GM06990 (cell line): ENCODE measurements at regions not wholly inside any gene's neighbourhood (a gene's known extent, or its start where the extent isn't known, plus 50 kb on each side); places are given as distances from the start of the nearest gene placed in this dataset.
"Not testable (repeated sequence)": the region's sequence is repeated elsewhere in the genome, so short reads cannot be mapped to it uniquely, and the experiment has no call there.

Experiments
- DNase-seq: peaks from one replicate; pipeline ENCODE4 v3.0.0-alpha.2; 2011; ENCODE audit not compliant: insufficient read length; ENCODE audit errors: extremely low read depth
- H3K27me3 ChIP-seq: replicated peaks from 2 replicates; pipeline ENCODE4 v1.6.0; 2011; ENCODE audit warnings: low read length; ENCODE audit not compliant: control insufficient read depth, insufficient read depth
- H3K36me3 ChIP-seq: 2 replicates; pipeline ENCODE4 v1.5.1; 2011; ENCODE audit warnings: low read length; ENCODE audit not compliant: control insufficient read depth, insufficient read depth
- H3K4me3 ChIP-seq: replicated peaks from 2 replicates; pipeline ENCODE4 v1.5.1; 2011; ENCODE audit warnings: low read depth, mild to moderate bottlenecking, control low read depth, low read length
- TF ChIP-seq, protein P1 (sequence below): IDR thresholded peaks from 2 replicates; pipeline ENCODE4 v1.5.1; 2011; ENCODE audit warnings: low read length, control low read depth, mild to moderate bottlenecking, inconsistent platforms; ENCODE audit not compliant: insufficient read depth, poor library complexity, severe bottlenecking

DNA sequence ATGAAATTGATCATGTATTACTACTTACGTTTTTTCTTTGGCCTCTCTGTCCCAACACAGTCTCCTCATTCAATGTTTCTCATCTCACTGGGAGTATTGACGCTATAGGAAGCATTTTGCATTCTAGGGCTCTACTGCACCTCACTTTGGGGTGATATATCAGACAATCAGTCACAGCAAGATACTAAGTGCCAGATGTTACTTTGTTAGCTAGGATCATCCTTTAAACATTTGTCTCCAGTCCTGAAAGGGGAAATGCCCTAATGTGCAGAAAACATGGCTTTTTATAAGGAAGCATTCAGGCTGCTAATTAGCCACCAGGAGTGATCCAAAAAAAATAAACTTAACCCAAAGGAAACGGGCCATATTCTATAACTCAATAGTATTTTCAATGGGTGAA, 409.1 kb downstream of the RWDD3 start:
- Histone ChIP-seq H3K27me3 (no peaks in the 10 kb centered on the region), H3K4me3 (no peak overlapping the region), H3K36me3 (no peaks in the 10 kb centered on the region)
- DNase-seq, result no peak
- TF ChIP-seq, protein P1, sequence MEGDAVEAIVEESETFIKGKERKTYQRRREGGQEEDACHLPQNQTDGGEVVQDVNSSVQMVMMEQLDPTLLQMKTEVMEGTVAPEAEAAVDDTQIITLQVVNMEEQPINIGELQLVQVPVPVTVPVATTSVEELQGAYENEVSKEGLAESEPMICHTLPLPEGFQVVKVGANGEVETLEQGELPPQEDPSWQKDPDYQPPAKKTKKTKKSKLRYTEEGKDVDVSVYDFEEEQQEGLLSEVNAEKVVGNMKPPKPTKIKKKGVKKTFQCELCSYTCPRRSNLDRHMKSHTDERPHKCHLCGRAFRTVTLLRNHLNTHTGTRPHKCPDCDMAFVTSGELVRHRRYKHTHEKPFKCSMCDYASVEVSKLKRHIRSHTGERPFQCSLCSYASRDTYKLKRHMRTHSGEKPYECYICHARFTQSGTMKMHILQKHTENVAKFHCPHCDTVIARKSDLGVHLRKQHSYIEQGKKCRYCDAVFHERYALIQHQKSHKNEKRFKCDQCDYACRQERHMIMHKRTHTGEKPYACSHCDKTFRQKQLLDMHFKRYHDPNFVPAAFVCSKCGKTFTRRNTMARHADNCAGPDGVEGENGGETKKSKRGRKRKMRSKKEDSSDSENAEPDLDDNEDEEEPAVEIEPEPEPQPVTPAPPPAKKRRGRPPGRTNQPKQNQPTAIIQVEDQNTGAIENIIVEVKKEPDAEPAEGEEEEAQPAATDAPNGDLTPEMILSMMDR, result no peak

DNA sequence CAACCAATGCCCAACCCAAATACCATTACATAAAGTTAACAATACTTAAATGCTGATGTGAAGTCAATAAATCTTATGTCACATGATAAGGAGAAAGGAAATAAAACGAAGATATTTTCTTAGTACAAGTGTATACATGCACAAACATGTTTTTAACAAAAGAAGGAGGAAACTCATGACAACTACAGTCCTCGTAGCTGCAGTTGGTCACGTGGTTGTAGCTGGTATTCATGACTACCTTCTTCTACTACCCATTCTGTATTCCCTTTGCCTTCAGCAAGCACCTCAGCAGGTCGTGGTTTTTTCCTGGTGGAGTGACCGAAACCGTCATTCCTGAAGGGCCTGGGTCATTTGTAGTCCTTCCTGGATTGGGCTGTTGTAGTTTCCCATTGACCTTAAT, 411.1 kb downstream of the RWDD3 start:
- DNase-seq, H3K36me3 ChIP-seq, H3K4me3 ChIP-seq, H3K27me3 ChIP-seq: not testable (repeated sequence)

DNA sequence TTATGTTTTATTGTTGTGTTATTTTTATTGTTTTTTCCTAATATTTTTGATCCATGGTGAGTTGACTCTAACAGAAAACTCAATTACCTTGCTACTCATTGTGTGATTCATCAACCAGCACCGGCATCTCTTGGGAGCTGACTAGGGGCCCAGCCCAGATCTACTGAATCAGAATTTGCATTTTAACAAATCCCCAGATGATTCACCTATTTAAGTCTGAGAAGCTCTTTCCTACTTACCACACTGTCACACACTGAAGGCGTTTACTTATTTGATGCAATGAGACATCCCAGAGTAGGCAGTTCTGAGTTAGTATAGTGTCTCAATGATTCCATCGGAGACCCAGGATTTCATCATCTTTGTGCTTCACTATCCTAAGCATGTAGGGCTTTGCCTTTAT, 416.6 kb downstream of the RWDD3 start:
- DNase-seq, result no peak
- no peak overlapping the region for H3K4me3 ChIP-seq
- TF ChIP-seq, protein P1, result no peak
- H3K36me3 ChIP-seq, result no peaks in the 10 kb centered on the region
- no peaks in the 10 kb centered on the region for H3K27me3 ChIP-seq

DNA sequence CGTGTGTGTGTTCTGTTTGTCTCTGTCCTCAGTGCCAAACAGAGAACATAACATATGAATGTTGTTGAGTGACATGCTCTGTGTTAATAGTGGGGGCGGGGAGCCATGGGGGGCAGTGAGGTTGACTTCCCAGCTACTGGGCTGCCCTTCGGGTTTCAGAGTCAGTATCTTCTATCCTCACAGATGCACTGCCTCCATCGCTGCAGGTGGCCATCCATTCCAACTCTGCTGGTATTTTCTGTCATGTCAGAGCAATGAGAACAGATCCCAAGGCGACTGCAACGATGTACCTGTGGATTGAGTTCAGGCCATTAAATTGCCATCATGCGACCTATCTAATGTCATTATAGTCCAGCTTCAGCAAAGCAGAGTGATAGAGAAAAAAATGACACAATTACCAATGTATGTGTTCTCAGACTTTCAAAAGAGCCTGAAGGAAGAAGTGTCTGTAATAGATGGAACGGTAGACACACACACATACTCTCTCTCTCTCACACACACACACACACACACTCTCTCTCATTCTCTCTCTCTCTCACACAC, 418.5 kb downstream of the RWDD3 start:
- no peak for DNase-seq
- TF ChIP-seq, protein P1, result no peak
- Histone ChIP-seq H3K27me3 (no peaks in the 10 kb centered on the region), H3K4me3 (no peak overlapping the region), H3K36me3 (no peaks in the 10 kb centered on the region)

DNA sequence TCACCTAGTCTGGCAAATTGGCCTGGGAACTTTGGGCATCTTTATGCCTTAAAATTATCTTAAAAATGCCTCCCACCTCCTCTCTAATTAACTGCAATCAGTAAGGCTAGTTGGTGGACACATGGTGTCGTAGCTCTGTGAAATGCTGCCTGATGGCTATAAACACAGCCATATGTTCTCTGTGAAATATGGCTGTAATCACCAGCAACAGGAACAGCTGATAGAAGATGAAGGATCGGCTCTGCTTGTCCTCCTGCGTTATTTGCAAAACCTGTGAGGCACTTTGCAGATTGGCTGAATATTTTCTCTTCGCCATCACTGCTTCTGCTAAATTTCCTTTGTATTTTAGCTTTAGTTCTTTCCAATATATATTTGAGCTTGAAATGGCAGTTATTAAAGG, 419.6 kb downstream of the RWDD3 start:
- TF ChIP-seq, protein P1, result no peak
- no peak for DNase-seq
- H3K4me3 ChIP-seq, result no peak overlapping the region
- no peaks in the 10 kb centered on the region for H3K36me3 ChIP-seq
- no peaks in the 10 kb centered on the region for H3K27me3 ChIP-seq

DNA sequence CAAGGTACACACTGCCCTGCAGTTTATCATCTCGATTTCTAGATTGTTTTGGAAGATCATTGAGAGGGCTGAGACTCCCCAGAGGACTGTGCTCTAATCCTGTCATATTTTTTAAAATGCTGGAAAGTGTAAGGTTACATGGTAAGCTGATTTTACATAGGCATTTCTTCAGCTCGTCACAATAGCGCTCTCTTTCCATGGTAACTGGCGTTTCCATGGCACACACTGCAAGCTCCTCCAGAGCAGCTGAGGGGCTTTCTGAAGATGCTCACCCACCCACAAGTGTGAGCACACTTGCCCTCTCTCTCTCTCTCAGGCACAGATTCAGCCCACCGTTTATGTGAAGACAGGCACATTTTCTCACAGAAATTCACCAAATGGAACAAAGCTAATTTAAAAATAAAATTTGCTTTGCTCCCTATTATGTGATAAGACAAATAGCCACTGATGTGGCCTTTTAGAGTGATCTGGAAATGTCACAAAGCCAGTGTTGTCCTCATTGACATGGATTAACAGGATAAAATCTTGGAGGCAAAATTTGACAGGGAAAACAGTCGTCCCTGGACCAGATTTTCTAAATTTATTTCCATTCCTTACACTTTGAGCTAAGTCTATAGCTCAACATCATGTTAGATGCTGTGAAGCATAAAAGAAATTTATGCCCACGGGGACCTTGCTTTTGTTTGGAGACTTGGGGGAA, 421.5 kb downstream of the RWDD3 start:
- no peak overlapping the region for H3K4me3 ChIP-seq
- no peak for DNase-seq
- H3K36me3 ChIP-seq, result no peaks in the 10 kb centered on the region
- H3K27me3 ChIP-seq, result no peaks in the 10 kb centered on the region
- TF ChIP-seq, protein P1, result no peak
